NCI-H2029 (cell line): ENCODE measurements at regions not wholly inside any gene's neighbourhood (a gene's known extent, or its start where the extent isn't known, plus 50 kb on each side); places are given as distances from the start of the nearest gene placed in this dataset.
"Not testable (repeated sequence)": the region's sequence is repeated elsewhere in the genome, so short reads cannot be mapped to it uniquely, and the experiment has no call there.

Source experiments
- DNase-seq: peaks from one replicate; lab custom pipeline; 2025; lab: John Stamatoyannopoulos, UW

GRCh38 chr2:188645986-188646385 is 328.2 kb upstream of the COL3A1 start:
- DNase-seq: no peak

GRCh38 chr2:188647430-188648070 is 326.6 kb upstream of the COL3A1 start:
- DNase-seq: no peak

GRCh38 chr2:188659656-188660406 is 314.3 kb upstream of the COL3A1 start:
- DNase-seq: no peak

- DNase-seq: no peak
Measured at GRCh38 chr2:188663301-188663700, 310.9 kb upstream of the COL3A1 start.

- no peak for DNase-seq
Measured at GRCh38 chr2:188664416-188664815, 309.8 kb upstream of the COL3A1 start.

GRCh38 chr2:188664951-188665595 is 309.1 kb upstream of the COL3A1 start:
- no peak for DNase-seq

- no peak for DNase-seq
Measured at GRCh38 chr2:188665727-188666304, 308.4 kb upstream of the COL3A1 start.

GRCh38 chr2:188666503-188666902 is 307.7 kb upstream of the COL3A1 start:
- no peak for DNase-seq

- DNase-seq: no peak
Measured at GRCh38 chr2:188668017-188668680, 306.0 kb upstream of the COL3A1 start.

- DNase-seq: no peak
Measured at GRCh38 chr2:188675391-188676009, 298.7 kb upstream of the COL3A1 start.

GRCh38 chr2:188676010-188676400 is 298.2 kb upstream of the COL3A1 start:
- DNase-seq: no peak

GRCh38 chr2:188677142-188677541 is 297.0 kb upstream of the COL3A1 start:
- no peak for DNase-seq

GRCh38 chr2:188678882-188679281 is 295.3 kb upstream of the COL3A1 start:
- DNase-seq: no peak

- DNase-seq: no peak
Measured at GRCh38 chr2:188682838-188683237, 291.3 kb upstream of the COL3A1 start.

GRCh38 chr2:188684795-188685194 is 289.4 kb upstream of the COL3A1 start:
- no peak for DNase-seq

GRCh38 chr2:188693111-188693510 is 281.1 kb upstream of the COL3A1 start:
- DNase-seq: no peak

GRCh38 chr2:188693771-188694170 is 280.4 kb upstream of the COL3A1 start:
- no peak for DNase-seq

GRCh38 chr2:188695953-188696352 is 278.2 kb upstream of the COL3A1 start:
- DNase-seq: no peak

- not testable (repeated sequence) for DNase-seq
Measured at GRCh38 chr2:188698151-188698550, 276.0 kb upstream of the COL3A1 start.

- no peak for DNase-seq
Measured at GRCh38 chr2:188701836-188702235, 272.3 kb upstream of the COL3A1 start.

- no peak for DNase-seq
Measured at GRCh38 chr2:188705191-188705590, 269.0 kb upstream of the COL3A1 start.

- no peak for DNase-seq
Measured at GRCh38 chr2:188713961-188714360, 260.2 kb upstream of the COL3A1 start.
